GM19395 (cell line): ENCODE measurements at regions not wholly inside any gene's neighbourhood (a gene's known extent, or its start where the extent isn't known, plus 50 kb on each side); places are given as distances from the start of the nearest gene placed in this dataset.
"Not testable (repeated sequence)": the region's sequence is repeated elsewhere in the genome, so short reads cannot be mapped to it uniquely, and the experiment has no call there.

Experiments
- ATAC-seq: cut with Tn5 transposase; IDR thresholded peaks from one replicate; pipeline ENCODE4 v1.9.1; 2021; ENCODE audit warnings: mild to moderate bottlenecking, moderate library complexity; ENCODE audit not compliant: unreplicated experiment

DNA sequence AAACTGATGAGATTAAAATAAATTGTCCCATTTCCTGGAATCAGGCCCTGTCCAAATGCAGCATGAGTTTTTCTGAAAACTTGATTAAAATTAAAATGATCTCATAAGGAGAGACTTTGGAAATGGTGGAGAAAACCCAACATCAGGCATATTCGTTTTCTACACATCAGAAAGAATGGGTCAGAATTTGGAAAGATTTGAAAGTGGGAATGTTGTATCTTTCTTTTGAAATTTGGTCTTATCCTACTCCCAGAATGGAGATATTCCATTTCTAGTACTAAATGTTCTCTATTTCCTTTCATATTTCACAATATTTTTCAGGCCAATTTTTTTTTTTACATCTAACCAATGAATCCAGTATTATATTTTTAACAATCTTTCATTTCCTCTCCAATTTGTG, 223.9 kb upstream of the RXFP2 start:
- ATAC-seq: no peak

DNA sequence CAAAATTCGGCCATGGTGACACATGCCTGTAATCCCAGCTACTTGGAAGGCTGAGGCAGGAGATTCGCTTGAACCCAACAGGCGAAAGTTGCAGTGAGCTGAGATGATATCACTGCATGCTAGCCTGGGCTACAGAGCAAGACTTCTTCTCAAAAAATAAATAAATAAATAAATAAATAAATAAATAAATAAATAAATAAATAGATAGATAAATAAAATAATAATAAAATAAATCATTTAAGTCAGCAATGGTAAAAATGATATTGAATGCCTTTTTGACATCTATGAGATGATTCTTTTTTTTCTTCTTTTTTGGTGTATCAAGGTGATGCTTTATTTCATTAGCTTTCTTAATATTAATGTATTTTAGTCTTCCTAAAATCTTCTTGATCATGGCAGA, 221.7 kb upstream of the RXFP2 start:
- ATAC-seq: no peak

DNA sequence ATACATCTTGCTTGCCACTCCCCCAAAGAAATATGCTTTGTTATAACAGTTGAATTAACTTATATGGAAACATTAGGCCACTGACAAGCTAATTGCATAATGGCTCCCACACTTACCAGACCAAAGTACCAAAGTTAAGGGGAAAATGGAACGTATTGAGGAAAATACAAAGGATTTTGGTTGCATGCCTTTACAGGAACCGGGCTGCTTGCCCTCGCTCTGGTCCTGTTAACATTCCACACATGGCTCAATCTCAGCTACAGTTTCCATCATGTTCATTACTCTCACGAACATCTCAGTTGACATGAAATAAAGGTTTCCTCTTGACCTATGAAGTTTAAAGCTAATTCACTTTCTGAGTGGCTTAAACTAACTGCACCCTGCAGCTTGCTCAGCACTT, 220.7 kb upstream of the RXFP2 start:
- no peak for ATAC-seq

DNA sequence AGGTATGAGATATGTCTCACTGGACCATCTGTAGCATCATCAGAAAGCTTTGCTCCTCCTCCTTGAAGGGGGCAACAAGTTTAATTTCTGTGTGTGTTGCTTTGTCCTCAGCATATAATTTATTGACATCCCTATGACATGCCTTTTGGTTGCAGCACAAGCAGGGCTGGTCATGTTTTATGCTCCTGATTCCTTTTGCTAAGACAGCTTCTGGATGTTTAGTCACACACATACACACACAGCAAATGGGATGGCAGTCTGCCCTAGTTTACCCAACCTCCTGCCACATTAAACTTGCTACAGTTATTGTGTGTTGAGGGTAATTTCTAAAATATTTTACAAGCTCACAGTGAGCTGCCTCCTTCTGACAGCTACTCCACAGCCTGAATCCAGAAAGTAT, 217.9 kb upstream of the RXFP2 start:
- ATAC-seq: no peak

DNA sequence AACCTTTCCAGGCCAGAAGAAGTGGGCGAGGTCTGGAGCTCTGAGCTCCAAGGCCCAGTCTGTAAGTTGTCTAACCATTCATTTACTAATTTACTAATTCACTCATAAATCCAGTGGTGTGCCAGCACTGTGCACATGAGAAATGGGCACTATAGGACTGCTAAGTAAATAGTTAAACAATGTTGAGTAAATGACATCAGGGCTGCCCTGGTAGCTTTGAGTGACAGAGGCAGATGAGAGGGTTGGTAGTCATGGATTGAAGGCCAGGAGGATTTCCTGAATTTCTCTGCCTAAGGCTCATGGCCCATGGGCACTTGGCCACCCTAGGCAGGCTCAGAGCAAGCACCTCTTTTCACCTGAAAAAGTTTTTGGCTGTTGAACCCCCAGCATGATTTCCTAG, 216.9 kb upstream of the RXFP2 start:
- no peak for ATAC-seq

DNA sequence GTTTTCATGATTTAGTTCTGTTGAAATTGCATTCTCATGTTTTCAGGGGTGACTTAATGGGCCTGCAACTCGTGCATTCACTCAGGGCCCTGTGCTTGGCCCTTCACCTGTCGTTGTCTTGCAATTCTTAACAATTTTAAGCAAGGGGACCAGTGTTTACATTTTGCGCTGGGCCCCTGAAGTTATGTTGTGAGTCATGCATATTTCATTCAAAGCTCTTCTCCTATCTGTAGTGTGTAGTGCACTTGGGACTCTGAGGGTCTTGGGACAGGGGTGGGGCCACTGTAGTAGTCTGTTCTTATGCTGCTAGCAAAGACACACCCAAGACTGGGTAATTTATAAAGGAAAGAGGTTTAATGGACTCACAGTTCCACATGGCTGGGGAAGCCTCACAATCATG, 211.2 kb upstream of the RXFP2 start:
- ATAC-seq: no peak

DNA sequence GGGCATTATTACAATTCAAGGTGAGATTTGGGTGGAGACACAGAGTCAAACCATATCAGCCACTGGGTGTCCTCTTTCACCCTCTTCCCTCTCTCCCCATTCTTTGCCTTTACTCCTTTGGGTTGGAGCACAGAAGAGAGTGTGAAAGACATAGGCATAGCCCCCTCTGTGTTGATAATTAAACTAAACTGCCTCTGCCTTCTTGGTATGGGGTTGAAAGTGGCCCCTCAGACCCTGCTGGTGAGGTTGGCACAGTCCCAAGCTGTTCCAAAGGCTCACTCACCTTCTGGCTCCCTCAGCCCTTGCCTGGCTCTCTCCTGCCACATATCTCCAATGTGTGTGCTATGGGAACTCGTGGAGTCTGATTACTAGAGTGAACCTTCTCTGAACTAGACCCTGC, 210.6 kb upstream of the RXFP2 start:
- ATAC-seq: no peak

DNA sequence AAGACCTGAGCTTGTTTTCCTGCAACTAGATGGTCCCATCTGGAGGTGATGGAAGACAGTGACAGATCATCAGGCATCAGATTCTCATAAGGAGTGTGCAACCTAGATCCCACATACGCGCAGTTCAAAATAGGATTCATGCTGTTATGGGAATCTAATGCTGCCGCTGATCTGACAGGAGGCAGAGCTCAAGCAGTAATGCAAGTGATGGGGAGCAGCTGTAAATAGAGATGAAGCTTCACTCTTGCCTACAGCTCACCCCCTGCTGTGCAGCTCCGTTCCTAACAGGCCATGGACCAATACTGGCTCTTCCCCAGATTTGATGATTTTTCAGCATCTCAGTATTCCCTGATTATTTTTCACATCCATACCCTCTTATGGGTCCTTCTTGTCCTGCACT, 208.4 kb upstream of the RXFP2 start:
- ATAC-seq: no peak

DNA sequence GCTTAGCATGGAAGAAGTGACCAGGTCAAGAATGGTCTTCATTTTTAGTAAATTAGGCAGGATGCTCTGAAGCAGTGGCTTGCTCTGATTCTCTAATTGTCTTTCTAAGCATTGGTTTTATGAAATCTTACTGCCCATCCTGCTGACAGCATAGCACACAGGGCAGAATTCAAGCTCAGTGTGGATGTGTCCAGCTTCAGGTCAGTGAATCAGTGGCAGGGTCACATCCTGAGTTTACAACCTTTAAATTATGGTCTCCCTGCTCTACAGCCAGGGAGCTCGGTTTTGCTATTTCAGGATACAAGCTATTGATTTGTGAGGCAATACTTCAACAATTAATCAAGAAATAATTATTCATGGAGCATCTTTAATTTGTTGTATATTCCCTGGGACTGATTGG, 202.3 kb upstream of the RXFP2 start:
- ATAC-seq: no peak

DNA sequence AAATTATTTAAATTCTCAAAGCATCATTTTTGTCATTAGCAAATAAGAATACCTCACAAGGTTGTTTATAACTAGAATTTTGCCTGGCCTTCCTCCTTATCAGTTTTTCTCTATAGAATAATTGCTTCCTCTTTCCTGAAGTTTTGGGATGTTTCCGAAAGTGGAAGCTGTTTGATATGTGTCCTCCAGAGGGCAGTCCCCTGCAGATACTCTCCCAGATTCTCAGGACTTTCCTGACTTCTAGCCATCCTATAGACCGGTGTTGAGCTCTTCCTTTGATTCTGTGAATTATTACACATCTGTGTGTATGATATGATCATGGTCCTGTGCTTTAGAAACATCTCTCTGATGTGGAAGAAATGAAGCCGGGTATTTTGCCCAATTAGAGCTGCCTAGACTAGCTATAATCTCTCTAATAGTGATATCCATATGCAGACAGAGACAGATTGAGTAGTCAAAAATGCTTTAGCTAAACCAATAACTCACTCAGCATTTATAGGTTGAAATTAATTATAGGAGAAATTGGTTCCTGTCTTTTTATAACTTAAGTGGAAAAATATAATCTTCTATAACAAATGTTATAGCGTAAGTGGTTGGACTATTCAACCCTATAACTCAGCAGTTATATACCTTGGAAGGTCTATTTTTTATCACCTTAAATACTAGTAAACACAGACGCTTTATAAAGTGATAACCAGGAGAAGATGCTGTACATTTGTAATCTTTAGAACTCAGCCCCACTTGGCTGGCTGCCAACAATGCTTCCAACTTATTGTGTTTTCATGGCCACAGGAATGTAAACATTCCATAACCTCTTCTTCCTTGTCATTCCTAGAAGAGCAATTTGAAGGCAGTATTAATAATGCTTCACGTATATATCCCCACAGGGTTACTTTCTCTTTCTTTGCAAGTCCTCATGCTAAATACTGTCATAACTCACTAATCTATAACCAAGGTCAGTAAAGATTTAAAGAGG, 201.0 kb upstream of the RXFP2 start:
- no peak for ATAC-seq

DNA sequence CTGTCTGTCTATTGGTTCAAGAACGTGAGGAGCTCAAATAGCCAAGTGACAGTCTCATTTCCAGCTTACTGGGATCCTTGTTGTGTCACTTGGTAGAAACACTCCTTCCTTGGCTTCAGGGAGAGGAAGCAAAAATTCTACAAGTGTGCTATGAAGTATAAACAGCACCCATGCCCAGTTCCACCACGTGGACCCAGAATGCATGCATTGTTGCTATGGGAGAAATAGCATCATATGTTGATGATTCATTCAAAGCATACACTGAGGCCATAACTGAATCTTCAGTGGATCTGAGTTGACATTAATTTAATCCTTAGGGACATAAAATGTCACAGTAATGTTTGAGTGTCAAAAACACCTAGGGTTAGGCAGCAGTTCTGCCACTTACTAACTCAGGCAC, 199.0 kb upstream of the RXFP2 start:
- no peak for ATAC-seq

DNA sequence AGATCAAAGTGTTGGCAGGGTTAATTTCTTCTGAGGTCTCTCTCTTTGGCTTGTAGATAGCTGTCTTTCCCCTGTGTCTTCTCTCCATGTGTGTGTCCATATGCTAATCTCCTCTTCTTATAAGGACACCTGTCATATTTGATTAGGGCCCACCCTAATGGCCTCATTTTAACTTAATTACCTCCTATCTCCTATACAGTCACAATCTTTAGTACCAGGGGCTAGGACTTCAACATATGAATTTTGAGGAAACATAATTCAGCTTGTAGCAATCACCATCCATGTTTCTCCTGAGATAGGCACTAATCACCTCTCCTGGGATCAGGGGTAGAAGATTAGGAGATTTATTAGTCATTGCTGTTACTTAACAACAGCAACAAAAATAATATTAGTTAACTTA, 196.1 kb upstream of the RXFP2 start:
- no peak for ATAC-seq

DNA sequence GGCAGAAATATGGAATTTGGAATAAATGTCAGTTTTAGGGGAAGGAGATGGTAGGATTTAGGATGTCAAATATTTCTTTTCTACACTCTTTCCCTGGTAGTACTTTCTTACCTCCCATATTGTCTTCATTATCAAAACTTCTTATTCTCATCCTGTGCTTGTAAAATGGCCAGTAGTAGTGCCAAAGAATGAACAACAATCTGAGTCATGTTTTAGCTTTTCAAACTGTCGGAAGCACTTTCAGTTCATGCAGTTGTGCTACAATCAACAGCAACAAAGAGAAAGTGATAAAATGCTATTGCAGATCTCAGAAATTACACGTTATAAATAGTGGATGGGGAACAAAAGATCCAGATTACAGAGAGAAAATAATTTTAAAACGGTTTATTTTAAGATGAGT, 193.7 kb upstream of the RXFP2 start:
- no peak for ATAC-seq

DNA sequence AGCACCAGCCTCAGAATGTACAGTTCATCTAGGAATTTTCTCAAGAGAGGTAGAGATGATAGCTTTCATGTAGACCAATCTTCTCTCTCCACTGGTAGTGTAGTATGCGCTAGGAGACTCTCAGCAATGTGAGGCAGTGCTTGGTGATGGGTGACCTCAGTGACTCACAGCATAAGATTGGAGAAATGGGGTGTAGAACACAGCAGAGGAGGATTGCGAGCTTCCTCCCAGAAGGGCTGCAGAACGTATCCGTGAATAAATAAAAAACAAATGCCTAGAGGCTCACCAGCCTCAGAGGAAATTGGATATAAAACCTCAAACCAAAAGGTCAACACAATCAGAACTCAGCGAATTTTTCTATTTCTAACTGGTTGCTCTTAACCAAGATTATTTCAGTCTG, 182.9 kb upstream of the RXFP2 start:
- ATAC-seq: no peak

DNA sequence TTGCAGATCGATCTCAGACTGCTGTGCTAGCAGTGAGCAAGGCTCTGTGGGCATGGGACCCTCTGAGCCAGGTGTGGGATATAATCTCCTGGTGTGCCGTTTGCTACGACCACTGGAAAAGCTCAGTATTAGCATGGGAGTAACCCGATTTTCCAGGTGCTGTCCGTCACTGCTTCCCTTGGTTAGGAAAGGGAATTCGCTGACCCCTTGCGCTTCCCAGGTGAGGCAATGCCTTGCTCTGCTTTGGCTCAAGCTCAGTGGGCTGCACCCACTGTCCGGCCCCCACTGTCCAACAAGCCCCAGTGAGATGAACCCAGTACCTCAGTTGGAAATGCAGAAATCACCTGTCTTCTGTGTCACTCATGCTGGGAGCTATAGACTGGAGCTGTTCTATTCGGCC, 155.1 kb upstream of the RXFP2 start:
- not testable (repeated sequence) for ATAC-seq

DNA sequence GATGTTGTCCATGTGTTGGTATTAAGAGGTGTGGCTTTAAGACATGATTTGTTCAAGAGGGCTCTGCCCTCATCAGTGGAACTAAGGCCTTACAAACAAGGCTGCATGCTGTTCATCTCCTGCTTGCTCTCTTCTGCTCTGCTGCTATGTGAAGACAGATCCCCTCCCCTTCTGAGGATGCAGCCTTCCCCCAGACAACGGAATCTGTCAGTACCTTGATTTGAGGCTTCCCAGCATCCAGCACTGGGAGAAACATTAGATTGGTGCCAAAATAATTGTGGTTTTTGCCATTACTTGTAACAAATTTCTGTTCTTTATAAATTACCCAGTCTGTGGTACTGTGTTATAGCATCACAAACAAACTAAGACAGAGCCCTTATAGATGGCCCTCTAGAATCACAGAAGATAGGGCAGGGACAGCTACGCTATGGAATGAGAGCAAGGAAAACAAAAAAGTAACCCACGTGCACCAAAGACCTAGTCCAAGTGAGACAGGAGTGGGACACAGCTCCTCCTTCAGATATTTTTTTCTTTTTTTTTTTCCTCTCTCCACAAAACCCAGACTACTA, 151.5 kb upstream of the RXFP2 start:
- no peak for ATAC-seq

DNA sequence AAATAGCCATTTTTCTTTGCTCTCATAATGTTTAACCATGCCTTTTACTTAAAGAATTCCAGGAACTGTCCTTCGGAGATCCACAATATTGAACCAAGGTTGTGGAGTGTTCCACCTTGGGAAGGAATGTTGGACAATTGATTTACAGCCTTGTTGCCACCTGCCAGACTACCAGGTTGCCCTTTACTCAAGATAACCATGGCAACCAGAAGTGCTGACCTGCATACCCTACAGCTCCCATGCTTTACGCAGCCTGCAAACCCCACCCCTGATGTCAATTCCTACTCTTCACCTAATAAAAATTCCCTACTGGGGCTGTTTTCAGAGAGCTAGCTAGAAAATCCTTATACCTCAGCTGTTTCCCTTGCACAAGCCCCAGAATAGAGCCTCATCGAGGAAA, 151.0 kb upstream of the RXFP2 start:
- no peak for ATAC-seq

DNA sequence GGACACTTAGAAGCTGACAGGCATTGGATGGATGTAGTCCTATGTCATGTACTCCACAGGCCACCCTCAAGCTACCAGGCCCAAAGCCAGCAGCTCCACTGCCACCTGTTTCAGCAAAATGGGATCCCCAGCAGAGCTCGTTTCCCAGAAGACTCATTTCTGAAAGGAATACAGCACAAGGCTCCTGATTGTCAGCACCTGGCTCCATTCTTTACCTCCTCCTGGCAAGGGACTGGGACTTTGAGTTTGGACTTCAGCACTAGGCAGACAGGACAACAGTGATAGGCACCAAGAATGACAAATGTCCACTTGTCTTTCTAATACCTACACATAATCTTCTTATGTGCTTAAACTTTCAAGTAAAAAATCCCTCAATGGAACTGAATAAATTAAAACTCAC, 150.4 kb upstream of the RXFP2 start:
- ATAC-seq: no peak

DNA sequence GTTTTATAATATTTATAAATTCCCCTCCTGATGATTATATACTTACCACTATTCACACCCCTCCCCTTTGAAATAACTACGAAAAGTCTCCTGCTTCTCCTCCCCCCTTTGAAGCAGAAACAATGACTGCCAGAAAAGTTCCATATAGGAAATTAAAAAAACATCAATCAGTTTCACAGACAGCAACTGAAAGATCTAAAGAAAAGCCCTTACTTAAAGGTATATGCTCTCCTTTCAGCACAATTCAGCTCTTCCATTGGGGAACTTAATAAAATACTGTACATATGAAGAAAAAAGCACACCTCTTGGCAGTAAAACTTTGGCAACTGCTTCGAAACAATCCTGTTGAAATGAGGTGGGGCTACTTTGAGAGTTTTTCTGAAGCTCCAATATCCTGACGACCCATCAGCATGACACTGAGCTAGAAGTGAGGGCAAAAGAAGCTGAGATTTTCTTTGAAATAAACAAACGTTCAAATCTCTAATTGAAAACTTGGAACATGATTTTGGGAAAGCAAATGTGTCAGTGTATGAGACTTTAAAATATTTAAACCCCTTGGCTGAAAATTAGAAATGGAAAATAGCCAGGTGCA, 147.6 kb upstream of the RXFP2 start:
- ATAC-seq: no peak

DNA sequence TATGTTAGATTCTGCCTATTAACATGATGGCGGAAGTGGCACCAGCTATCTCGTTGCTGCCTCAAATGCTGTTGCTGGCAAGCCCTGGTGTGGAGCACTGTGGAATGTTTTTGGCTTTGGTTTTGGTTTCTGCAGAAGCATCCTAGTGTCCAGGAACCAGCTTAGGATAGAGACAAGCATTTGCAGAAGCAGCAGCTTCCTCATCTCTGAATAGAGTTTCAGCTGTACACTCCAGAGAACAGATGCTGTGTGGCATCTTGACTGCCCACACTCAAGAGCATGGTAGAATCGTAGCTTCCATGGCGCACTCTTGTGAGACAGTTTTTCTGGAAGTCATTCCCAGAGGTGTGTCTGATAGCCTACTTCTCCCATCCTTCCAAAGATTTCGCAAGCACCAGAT, 145.3 kb upstream of the RXFP2 start:
- no peak for ATAC-seq

DNA sequence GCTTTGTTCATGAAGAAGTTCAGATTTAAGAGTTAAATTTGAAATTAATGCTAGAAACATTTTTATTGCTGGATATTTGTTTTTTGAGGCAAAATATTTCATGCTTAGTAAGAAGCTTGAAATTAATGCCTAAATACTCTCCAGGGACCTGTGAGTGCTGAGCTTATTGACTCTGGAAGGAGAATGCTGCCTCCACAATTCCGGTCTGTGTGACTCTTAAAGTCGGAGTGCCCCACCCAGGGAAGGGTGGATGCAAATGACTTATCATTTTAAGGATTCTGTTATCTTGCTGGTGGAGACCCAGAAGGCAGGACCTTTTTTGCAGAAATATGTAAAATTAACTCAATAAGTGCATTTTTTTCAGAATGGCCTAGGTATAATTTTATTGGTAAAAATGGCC, 143.8 kb upstream of the RXFP2 start:
- no peak for ATAC-seq

DNA sequence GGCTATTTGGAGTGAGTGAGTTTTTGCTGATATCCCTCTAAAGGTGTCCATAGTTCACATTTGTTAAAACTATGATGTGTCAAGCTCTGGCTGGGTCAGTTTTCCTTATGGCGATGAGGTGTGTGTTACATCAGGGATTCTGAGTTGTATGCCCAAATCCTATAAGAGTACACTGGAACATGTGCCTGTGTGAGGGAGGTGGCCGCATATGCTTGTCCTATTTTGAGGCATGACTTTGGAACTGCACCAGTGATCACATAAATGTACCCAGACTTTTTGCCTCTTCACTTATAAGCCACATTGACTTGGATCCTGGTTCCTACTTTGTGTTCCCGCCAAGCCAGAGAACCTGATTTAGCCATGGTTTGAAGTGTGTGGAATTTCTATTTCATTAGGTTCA, 140.3 kb upstream of the RXFP2 start:
- no peak for ATAC-seq
